MM.1S (cell line): ENCODE measurements at regions not wholly inside any gene's neighbourhood (a gene's known extent, or its start where the extent isn't known, plus 50 kb on each side); places are given as distances from the start of the nearest gene placed in this dataset.
"Not testable (repeated sequence)": the region's sequence is repeated elsewhere in the genome, so short reads cannot be mapped to it uniquely, and the experiment has no call there.

Experiments used
- DNase-seq: peaks from one replicate; pipeline ENCODE4 v3.0.0-alpha.2; 2015
- H2AFZ ChIP-seq: fragments of 300-600 bp; sonication (generic); 2 replicates; pipeline ENCODE4 v1.6.0; 2016; ENCODE audit warnings: antibody characterized with exemption, low read length
- H3F3A ChIP-seq: fragments of 300-600 bp; sonication (generic); 2 replicates; pipeline ENCODE4 v1.6.1; 2016; ENCODE audit warnings: mild to moderate bottlenecking, antibody characterized with exemption, low read length, moderate library complexity, mixed read lengths; ENCODE audit not compliant: insufficient read depth
- H3K27ac ChIP-seq: fragments of 300-600 bp; sonication (generic); 2 replicates; pipeline ENCODE4 v1.5.1; 2016; ENCODE audit warnings: mild to moderate bottlenecking, low read length
- H3K27me3 ChIP-seq: fragments of 300-600 bp; sonication (generic); replicated peaks from 2 replicates; pipeline ENCODE4 v1.6.0; 2016; ENCODE audit warnings: low read length; ENCODE audit not compliant: insufficient read depth
- H3K36me3 ChIP-seq: fragments of 300-600 bp; sonication (generic); replicated peaks from 2 replicates; pipeline ENCODE4 v1.6.1; 2016; ENCODE audit warnings: mild to moderate bottlenecking, low read length, mixed read lengths; ENCODE audit not compliant: insufficient read depth
- H3K4me1 ChIP-seq: fragments of 300-600 bp; sonication (generic); 2 replicates; pipeline ENCODE4 v1.6.1; 2016; ENCODE audit warnings: low read length, mixed read lengths
- H3K4me2 ChIP-seq: fragments of 300-600 bp; sonication (generic); 2 replicates; pipeline ENCODE4 v1.6.0; 2016; ENCODE audit warnings: low read depth, low read length
- H3K4me3 ChIP-seq: fragments of 300-600 bp; sonication (generic); 2 replicates; pipeline ENCODE4 v1.5.1; 2016; ENCODE audit warnings: low read length, mixed read lengths
- H3K79me2 ChIP-seq: fragments of 300-600 bp; sonication (generic); 2 replicates; pipeline ENCODE4 v1.6.1; 2016; ENCODE audit warnings: mixed run types, low read length, mixed read lengths
- H3K9ac ChIP-seq: fragments of 300-600 bp; sonication (generic); 2 replicates; pipeline ENCODE4 v1.6.1; 2016; ENCODE audit warnings: low read length, mixed read lengths
- H3K9me2 ChIP-seq: fragments of 300-600 bp; sonication (generic); replicated peaks from 2 replicates; pipeline ENCODE4 v1.6.1; 2016; ENCODE audit warnings: mild to moderate bottlenecking, low read length, mixed read lengths; ENCODE audit not compliant: insufficient read depth
- H3K9me3 ChIP-seq: fragments of 300-600 bp; sonication (generic); replicated peaks from 2 replicates; pipeline ENCODE4 v1.6.1; 2016; ENCODE audit warnings: mild to moderate bottlenecking, low read length, mixed read lengths; ENCODE audit not compliant: insufficient read depth
- H4K20me1 ChIP-seq: fragments of 300-600 bp; sonication (generic); 2 replicates; pipeline ENCODE4 v1.6.1; 2016; ENCODE audit warnings: mild to moderate bottlenecking, low read length, moderate library complexity, mixed read lengths; ENCODE audit not compliant: insufficient read depth
- EZH2 ChIP-seq: fragments of 300-600 bp; sonication (generic); optimal IDR thresholded peaks from 2 replicates; pipeline ENCODE3; 2017; ENCODE audit warnings: low read depth, mild to moderate bottlenecking, antibody characterized with exemption, low read length, mixed read lengths
- EZH2phosphoT487 ChIP-seq: fragments of 300-600 bp; sonication (generic); IDR thresholded peaks from 2 replicates; pipeline ENCODE4 v1.6.1; 2018; ENCODE audit warnings: antibody characterized with exemption, low read length
- TF ChIP-seq, protein P1 (sequence below): fragments of 300-600 bp; sonication (generic); IDR thresholded peaks from 2 replicates; pipeline ENCODE4 v1.5.1; 2016; ENCODE audit warnings: antibody characterized with exemption, low read length, mixed read lengths

DNA sequence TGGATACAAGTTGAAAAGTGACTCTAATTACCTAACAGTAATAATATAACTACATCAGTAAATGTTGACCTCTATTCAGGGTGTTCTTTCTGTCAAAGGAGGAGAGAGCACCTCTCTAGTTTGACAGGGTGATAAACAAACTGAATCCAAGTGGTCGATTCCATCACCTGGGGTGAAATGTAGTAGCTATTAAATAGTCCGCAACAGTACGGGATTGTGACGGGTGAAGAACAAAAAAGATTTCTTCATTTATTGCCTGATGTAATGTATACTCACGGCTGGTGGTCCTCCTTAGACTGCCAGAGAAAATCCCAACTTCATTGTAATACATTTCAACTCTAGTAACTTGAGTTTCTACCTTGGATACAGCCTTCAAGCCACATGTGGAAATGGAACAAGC is 292.5 kb upstream of the CELF2 start:
- TF ChIP-seq, protein P1, sequence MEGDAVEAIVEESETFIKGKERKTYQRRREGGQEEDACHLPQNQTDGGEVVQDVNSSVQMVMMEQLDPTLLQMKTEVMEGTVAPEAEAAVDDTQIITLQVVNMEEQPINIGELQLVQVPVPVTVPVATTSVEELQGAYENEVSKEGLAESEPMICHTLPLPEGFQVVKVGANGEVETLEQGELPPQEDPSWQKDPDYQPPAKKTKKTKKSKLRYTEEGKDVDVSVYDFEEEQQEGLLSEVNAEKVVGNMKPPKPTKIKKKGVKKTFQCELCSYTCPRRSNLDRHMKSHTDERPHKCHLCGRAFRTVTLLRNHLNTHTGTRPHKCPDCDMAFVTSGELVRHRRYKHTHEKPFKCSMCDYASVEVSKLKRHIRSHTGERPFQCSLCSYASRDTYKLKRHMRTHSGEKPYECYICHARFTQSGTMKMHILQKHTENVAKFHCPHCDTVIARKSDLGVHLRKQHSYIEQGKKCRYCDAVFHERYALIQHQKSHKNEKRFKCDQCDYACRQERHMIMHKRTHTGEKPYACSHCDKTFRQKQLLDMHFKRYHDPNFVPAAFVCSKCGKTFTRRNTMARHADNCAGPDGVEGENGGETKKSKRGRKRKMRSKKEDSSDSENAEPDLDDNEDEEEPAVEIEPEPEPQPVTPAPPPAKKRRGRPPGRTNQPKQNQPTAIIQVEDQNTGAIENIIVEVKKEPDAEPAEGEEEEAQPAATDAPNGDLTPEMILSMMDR = no peak
- TF ChIP-seq EZH2phosphoT487 (no peak), EZH2 (no peak)
- no peak for DNase-seq
- H3K9ac ChIP-seq = no peak overlapping the region

DNA sequence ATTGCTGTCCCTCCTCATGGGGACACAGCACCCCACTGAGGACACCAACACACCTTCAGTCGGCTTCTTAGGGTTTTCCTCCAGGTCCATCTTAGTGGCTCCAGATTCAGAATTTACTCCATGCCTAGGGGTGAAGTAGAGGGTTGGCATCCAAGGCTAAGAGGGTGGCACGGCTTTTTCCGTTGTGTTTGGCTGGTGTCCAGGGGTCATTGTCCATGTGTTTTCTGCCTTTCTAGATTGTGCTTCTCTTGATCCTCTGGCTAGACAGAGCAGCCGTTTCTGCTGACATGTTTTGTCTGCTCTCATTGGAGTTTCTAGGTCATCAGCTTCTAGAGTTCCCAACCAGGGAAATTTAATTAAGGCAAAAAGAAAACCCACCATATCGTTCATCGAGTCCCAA is 291.6 kb upstream of the CELF2 start:
- Histone ChIP-seq H3K9me3 (no peaks in the 10 kb centered on the region), H3F3A (no peaks in the 10 kb centered on the region), H3K27me3 (no peaks in the 10 kb centered on the region), H3K36me3 (no peaks in the 10 kb centered on the region), H4K20me1 (no peaks in the 10 kb centered on the region), H3K4me1 (0 out of 2 replicates have a peak, but pooled peaks cover 4% of the 10 kb centered on the region), H2AFZ (no peak overlapping the region), H3K4me3 (no peak overlapping the region), H3K9me2 (no peaks in the 10 kb centered on the region; the same call in 1 of the 2 replicates), H3K9ac (no peak overlapping the region), H3K4me2 (no peak overlapping the region), H3K79me2 (no peaks in the 10 kb centered on the region), H3K27ac (no peak overlapping the region)
- DNase-seq = no peak
- TF ChIP-seq, protein P1 = no peak
- TF ChIP-seq EZH2phosphoT487 = no peak
- TF ChIP-seq EZH2 = no peak

More for the DNA sequence above, 292.5 kb upstream of the CELF2 start:
- no peaks in the 10 kb centered on the region for H3K36me3 ChIP-seq
- no peak overlapping the region for H3K4me3 ChIP-seq
- no peak overlapping the region for H3K4me2 ChIP-seq
- no peaks in the 10 kb centered on the region for H4K20me1 ChIP-seq
- H3K9me3 ChIP-seq = no peaks in the 10 kb centered on the region
- no peak overlapping the region for H3K27ac ChIP-seq
- no peaks in the 10 kb centered on the region; the same call in 1 of the 2 replicates for H3K9me2 ChIP-seq
- no peaks in the 10 kb centered on the region for H3K79me2 ChIP-seq
- H3F3A ChIP-seq = no peaks in the 10 kb centered on the region
- 0 out of 2 replicates have a peak, but pooled peaks cover 4% of the 10 kb centered on the region for H3K4me1 ChIP-seq
- H3K27me3 ChIP-seq = no peaks in the 10 kb centered on the region
- no peak overlapping the region for H2AFZ ChIP-seq

DNA sequence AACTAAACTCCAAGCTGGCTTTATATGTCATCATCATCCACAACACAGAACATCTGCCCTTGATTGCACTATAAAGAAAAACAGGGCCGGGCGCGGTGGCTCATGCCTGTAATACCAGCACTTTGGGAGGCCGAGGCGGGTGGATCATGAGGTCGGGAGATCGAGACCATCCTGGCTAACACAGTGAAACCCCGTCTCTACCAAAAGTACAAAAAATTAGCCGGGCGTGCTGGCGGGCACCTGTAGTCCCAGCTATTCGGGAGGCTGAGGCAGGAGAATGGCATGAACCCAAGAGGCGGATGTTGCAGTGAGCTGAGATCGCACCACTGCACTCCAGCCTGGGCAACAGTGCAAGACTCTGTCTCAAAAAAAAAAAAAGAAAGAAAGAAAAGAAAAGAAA is 290.3 kb upstream of the CELF2 start:
- not testable (repeated sequence) for H4K20me1 ChIP-seq, H3K4me3 ChIP-seq, H3K36me3 ChIP-seq

DNA sequence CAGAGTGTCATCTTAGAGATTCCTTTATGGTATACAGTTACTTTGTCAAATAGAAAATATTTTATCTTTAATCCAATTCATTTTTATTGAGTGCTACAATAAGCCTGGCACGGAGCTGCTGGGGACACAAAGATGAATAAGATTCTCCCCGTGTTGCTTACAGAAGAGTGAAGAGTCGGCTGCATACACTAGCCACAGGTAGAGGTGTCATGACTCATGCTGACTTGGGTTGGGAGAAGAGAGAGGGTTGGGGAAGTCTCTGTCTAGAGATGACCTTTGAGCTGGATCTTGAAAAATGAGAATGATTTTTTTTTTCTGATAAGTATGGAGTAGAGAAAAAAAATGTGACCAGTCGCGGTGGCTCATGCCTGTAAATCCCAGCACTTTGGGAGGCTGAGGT is 289.9 kb upstream of the CELF2 start:
- Histone ChIP-seq H3K27ac (no peak overlapping the region), H3K4me1 (0 out of 2 replicates have a peak, but pooled peaks cover under 1% of the 10 kb centered on the region), H3K9ac (no peak overlapping the region), H3K9me3 (no peaks in the 10 kb centered on the region), H3K36me3 (no peaks in the 10 kb centered on the region), H3K9me2 (no peaks in the 10 kb centered on the region), H3K79me2 (no peaks in the 10 kb centered on the region), H3K4me3 (no peak overlapping the region), H2AFZ (no peak overlapping the region), H4K20me1 (no peaks in the 10 kb centered on the region), H3K27me3 (no peaks in the 10 kb centered on the region), H3K4me2 (no peak overlapping the region), H3F3A (no peaks in the 10 kb centered on the region)
- TF ChIP-seq, protein P1 = no peak
- no peak for TF ChIP-seq EZH2
- no peak for TF ChIP-seq EZH2phosphoT487
- no peak for DNase-seq

More for the DNA sequence above, 290.3 kb upstream of the CELF2 start:
- H3K4me1 ChIP-seq, H2AFZ ChIP-seq, DNase-seq, H3K9me3 ChIP-seq, H3K27ac ChIP-seq, H3K9ac ChIP-seq, H3K4me2 ChIP-seq, H3F3A ChIP-seq, H3K79me2 ChIP-seq, H3K27me3 ChIP-seq, H3K9me2 ChIP-seq: not testable (repeated sequence)
